UCSD-AML1 (cell line): ENCODE measurements at regions not wholly inside any gene's neighbourhood (a gene's known extent, or its start where the extent isn't known, plus 50 kb on each side); places are given as distances from the start of the nearest gene placed in this dataset.

ENCODE experiments used
- DNase-seq: peaks from one replicate; lab custom pipeline; 2025; ENCODE audit not compliant: unreplicated experiment; lab: John Stamatoyannopoulos, UW

GRCh38 chr11:33646629-33647028 is 54.0 kb downstream of the C11orf91 start:
- DNase-seq = no peak

- DNase-seq = no peak
Observed at GRCh38 chr11:33646168-33646567, 54.5 kb downstream of the C11orf91 start.

- DNase-seq = no peak
Observed at GRCh38 chr11:33645686-33646085, 54.9 kb downstream of the C11orf91 start.

GRCh38 chr11:33643167-33643824 is 57.3 kb downstream of the C11orf91 start:
- no peak for DNase-seq

GRCh38 chr11:33642461-33643166 is 58.0 kb downstream of the C11orf91 start:
- DNase-seq = no peak

- no peak for DNase-seq
Observed at GRCh38 chr11:33640730-33641371, 59.8 kb downstream of the C11orf91 start.

GRCh38 chr11:33638608-33639007 is 62.0 kb downstream of the C11orf91 start:
- no peak for DNase-seq

GRCh38 chr11:33636104-33636503 is 64.5 kb downstream of the C11orf91 start:
- no peak for DNase-seq

GRCh38 chr11:33635161-33635560 is 65.5 kb downstream of the C11orf91 start:
- no peak for DNase-seq

- DNase-seq = no peak
Observed at GRCh38 chr11:33634291-33634834, 66.3 kb downstream of the C11orf91 start.

GRCh38 chr11:33633251-33634003 is 67.2 kb downstream of the C11orf91 start:
- DNase-seq = no peak

- DNase-seq = no peak
Observed at GRCh38 chr11:33631749-33632091, 68.9 kb downstream of the C11orf91 start.

- DNase-seq = no peak
Observed at GRCh38 chr11:33630936-33631748, 69.5 kb downstream of the C11orf91 start.

GRCh38 chr11:33624083-33624482 is 76.5 kb downstream of the C11orf91 start:
- no peak for DNase-seq

GRCh38 chr11:33622806-33623205 is 77.8 kb downstream of the C11orf91 start:
- no peak for DNase-seq

- no peak for DNase-seq
Observed at GRCh38 chr11:33622186-33622585, 78.4 kb downstream of the C11orf91 start.

- DNase-seq = no peak
Observed at GRCh38 chr11:33620423-33621171, 80.0 kb downstream of the C11orf91 start.

- DNase-seq = no peak
Observed at GRCh38 chr11:33618956-33619355, 81.7 kb downstream of the C11orf91 start.

- DNase-seq = no peak
Observed at GRCh38 chr11:33618351-33618710, 82.3 kb downstream of the C11orf91 start.
